Endometrium (tissue), 2 donors: ENCODE measurements at regions not wholly inside any gene's neighbourhood (a gene's known extent, or its start where the extent isn't known, plus 50 kb on each side); places are given as distances from the start of the nearest gene placed in this dataset.
"Not testable (repeated sequence)": the region's sequence is repeated elsewhere in the genome, so short reads cannot be mapped to it uniquely, and the experiment has no call there.

Experiments
- FAIRE-seq: peaks from 2 replicates; lab custom pipeline; 2012; peaks lifted over from hg19 to GRCh38; lab: Jason Lieb, UNC
- donor health status: control.
- donor health status: control.

DNA sequence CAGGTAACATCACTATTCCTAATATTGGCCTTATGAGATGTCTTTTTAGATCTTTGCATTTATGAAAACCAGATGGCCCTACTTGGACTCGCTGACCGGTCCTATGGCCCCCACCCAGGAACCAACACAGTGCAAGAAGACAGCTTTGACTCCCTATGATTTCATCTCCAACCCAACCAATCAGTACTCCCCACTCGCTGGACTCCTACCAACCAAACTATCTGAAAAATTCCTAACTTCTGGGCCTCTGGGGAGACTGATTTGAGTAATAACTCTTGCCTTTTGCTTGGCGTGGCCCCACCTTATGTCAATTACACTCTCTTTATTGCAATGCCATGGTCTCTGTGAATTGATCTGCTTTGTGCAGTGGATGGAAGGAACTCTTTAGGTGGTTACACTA lies 828.9 kb downstream of the CDH11 start:
- FAIRE-seq, result no peak

- no peak for FAIRE-seq
Measured at GRCh38 chr16:64292161-64292560, 829.7 kb downstream of the CDH11 start.

- FAIRE-seq, result no peak
Measured at GRCh38 chr16:64290461-64290860, 831.4 kb downstream of the CDH11 start.

DNA sequence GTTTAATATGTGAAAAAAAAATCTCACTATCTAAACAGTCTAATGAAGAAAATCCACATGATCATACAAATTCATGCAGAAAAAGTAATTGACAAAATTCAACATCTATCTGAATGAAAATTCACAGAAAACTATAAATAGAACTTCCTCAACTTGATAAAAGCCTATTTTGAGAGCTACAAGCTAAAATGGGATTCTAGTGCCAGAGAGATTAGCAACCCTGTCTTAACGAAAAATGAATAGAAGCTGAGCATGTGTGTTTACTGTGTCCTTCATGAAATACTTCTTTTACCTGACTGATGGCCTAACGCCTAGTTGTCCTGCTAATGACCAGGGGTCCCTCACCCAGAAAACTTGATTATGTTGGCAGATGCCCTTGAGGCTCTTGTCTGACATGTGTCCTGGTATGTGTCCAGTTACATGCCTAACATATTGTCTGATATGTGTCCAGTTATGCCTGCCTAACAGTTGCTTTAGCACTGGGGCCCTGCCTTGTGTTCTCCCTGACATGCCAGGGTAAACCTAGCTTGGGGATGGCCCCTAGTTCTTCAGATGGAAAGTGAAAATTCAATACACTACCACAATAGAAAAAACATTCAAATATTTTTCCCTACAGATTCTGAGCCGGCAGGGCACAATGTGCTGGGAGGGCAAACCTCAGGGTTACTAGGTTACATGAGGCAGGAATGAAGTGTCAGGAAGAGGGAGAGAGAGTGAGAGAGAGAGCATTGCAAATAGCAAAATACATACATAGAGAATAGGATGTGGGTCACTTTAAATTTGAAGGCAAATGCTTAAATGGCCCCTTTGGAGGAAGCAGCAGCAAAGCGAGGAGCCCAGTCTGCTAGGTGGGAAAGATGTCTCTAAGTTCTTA lies 834.0 kb downstream of the CDH11 start:
- FAIRE-seq, result no peak

GRCh38 chr16:64282181-64282580 lies 839.7 kb downstream of the CDH11 start:
- FAIRE-seq, result no peak

DNA sequence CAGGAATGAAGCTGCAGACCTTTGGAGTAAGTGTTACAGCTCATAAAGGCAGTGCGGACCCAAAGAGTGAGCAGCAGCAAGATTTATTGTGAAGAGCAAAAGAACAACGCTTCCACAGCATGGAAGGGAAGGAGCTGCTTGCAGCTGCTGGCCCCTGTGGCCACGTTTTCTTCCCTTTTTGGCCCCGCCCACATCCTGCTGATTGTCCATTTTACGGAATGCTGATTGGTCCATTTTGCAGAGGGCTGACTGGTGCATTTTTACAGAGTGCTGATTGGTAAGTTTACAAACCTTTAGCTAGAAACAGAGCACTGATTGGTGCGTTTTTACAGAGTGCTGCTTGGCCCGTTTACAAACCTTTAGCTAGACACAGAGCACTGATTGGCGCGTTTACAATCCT lies 841.5 kb downstream of the CDH11 start:
- no peak for FAIRE-seq

DNA sequence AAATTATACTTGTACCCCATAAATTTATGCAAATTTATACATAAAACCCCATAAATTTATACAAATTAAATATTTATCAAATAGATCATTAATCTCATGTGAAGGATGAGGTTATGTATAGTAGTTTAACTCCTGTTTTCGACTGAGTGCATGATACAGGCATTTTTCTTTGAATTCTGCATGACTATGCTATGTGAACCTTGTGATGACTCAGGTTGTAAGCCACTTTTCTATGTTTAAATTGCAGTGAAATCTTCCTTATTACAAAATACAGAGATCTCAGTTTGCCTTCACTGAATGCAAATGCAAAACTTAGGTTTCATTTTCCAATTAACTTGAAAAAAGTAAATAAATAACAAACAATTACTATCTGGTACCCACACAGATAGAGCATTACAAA lies 843.7 kb downstream of the CDH11 start:
- no peak for FAIRE-seq

DNA sequence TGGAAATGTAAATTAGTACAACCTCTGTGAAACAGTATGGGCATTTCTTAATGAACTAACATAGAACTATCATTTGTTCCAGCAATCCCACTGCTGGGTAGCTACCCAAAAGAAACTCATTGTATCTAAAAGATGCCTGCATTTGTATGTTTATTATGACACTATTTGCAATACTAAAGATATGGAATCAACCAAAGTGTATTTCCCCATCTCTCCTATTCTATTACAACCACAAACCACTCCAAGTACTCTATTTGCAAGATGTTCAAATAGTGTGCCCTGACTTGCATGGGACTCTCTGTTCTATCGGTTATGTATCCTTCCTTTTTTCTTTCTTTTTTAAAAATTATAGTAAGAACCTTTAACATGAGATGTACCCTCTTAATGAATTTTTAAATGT lies 845.2 kb downstream of the CDH11 start:
- no peak for FAIRE-seq

- FAIRE-seq, result no peak
Measured at GRCh38 chr16:64272028-64272427, 849.8 kb downstream of the CDH11 start.

- no peak for FAIRE-seq
Measured at GRCh38 chr16:64269756-64270155, 852.1 kb downstream of the CDH11 start.

- no peak for FAIRE-seq
Measured at GRCh38 chr16:64265756-64266155, 856.1 kb downstream of the CDH11 start.

DNA sequence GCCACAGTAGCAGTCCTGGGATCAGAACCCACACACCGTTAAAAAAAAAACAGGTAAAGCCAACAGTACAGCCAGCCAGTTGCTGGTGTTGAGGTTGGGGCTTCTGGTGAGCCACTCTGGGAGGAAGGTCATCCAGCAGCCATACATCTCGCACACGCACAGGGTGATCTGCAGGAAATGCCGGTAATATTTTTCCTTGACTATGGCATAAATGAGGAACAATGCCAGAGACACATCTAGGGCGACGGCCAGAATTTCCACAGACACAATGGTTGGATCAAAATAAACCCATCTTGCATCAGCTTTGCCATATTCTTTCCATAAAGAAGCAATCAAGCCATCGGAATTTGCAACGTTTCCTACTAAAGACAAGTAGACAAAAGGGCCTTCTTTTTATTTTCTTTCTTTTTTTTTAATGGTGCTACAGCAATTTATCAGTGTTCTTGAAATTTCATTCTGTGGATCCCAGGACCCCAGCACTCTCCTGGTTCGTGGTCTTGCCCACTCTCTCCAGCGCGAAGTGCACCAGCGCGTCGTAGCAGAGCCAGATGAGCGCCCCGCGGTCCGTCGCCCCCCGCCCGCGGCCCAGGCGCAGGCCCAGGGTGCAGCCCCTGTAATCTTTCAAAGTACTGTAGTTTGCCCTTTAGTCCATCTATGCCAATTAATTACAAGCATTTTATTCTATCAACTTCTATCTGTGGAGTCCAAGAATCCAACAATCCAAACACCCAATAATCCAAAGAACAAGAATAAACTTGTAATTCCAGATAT lies 861.0 kb downstream of the CDH11 start:
- not testable (repeated sequence) for FAIRE-seq

DNA sequence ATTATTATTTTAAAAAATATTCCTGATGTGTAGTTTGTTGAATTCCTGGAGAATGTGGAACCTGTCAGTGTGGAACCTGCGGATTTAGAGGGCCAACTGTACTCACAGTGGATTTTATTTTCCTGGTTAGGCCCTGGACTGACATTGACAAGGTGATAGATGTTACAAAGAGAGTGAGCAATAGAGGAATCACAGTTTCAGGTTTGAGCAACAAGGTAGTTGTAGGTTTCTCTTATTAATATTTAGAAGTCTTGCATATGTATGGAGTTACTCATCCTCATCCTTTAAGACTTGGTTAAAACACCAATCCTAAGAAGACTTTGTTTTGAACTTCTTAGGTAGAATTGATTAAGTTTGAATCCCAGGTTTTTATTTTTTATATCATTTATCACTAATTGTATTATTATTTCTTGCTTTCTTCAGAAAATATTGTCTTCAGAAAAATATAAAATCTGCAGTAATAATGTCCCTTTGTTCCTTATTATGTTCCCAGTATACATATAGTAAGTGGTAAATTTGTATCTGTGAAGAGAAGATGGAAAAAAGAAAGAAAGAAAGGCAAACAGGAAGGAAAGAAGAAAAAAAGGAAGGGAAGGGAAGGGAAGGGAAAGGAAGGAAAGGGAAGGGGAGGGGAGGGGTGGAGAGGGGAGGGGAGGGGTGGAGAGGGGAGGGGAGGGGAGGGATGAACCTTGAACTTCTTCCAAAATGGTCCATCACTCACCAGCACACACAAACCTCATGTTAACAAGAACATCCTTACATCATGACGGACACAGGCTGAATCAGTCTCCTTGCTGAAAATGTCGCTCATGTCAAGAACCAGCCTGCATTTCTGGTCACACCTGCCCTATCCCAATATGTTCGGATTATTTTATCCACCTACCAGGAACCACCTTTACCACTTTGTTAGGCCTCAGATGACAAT lies 867.2 kb downstream of the CDH11 start:
- no peak for FAIRE-seq

GRCh38 chr16:64253525-64253924 lies 868.3 kb downstream of the CDH11 start:
- no peak for FAIRE-seq

GRCh38 chr16:64253096-64253495 lies 868.8 kb downstream of the CDH11 start:
- FAIRE-seq, result no peak

DNA sequence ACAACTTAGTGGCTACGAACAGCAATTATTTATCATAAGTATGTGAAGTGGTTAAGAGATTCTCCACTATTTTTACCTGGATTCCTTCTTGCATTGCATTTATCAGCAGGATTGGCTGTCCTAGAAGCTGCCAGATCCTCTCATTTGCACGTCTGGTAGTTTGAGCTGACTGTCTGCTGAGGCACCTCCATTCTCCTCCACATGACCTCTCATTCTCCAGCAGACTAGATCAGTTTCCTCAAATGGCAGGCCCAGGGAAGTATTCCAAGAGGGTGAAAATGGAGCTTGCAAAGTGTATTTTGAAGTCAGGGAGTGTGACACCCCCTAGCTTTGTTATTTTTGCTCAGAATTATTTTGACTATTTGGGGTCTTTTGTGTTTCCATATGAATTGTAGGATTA lies 870.1 kb downstream of the CDH11 start:
- no peak for FAIRE-seq

- no peak for FAIRE-seq
Measured at GRCh38 chr16:64250866-64251265, 871.0 kb downstream of the CDH11 start.

- no peak for FAIRE-seq
Measured at GRCh38 chr16:64242492-64242891, 879.4 kb downstream of the CDH11 start.

DNA sequence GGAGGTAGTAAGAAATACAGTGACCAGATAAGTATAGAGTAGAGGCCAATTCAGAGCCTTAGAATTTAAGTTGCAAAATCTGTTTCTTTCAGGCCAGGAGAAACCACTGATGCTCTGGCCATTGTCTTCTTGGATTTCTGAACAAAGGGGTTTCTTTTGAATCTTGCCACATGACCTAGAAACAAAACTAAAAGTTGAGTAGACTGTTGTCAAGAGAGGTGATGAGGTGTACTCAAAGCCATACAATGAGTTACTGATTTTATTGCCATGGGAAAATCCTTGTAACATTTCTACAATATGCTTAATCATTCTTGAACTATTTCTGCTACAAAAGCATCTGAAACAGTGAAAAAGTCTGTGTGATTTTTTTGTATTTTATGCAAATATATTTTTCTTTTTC lies 881.3 kb downstream of the CDH11 start:
- FAIRE-seq, result no peak

DNA sequence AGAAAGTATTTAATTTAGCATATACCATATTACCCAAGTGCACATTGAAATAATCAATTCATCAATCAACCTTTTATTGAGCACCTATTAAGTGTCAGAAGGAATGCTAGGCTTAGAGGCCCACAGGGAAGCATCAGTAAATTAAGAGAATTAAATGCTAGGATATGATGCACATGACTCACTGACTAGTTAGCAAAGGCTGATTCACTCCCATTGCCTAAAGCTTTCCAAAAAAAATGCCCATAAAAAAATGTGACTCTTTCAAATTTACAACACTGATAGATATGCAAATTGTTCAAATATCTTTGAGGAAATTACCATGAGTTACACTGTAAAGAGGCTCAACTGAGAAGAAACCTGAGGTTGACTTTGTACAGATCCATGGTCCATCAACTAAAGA lies 883.3 kb downstream of the CDH11 start:
- no peak for FAIRE-seq

GRCh38 chr16:64236316-64236715 lies 885.5 kb downstream of the CDH11 start:
- FAIRE-seq, result no peak

GRCh38 chr16:64234200-64234599 lies 887.7 kb downstream of the CDH11 start:
- FAIRE-seq, result no peak
